ENCODE measurements at regions not wholly inside any gene's neighbourhood (a gene's known extent, or its start where the extent isn't known, plus 50 kb on each side); places are given as distances from the start of the nearest gene placed in this dataset.

GRCh38 chr1:5475572-5475971, 516.7 kb downstream of the NPHP4 start:
- DNase-seq (ENCODE audit: low spot score): no peak

GRCh38 chr1:5473268-5473667, 519.0 kb downstream of the NPHP4 start:
- no peak for DNase-seq (ENCODE audit: low spot score)

GRCh38 chr1:5466487-5466886, 525.7 kb downstream of the NPHP4 start:
- no peak for DNase-seq (ENCODE audit: low spot score)

- no peak for DNase-seq (ENCODE audit: low spot score)
Measured at GRCh38 chr1:5465281-5465711, 526.9 kb downstream of the NPHP4 start.

- no peak for DNase-seq (ENCODE audit: low spot score)
Measured at GRCh38 chr1:5464366-5464765, 527.9 kb downstream of the NPHP4 start.

- DNase-seq (ENCODE audit: low spot score): no peak
Measured at GRCh38 chr1:5460974-5461373, 531.3 kb downstream of the NPHP4 start.

- DNase-seq (ENCODE audit: low spot score): no peak
Measured at GRCh38 chr1:5459839-5460610, 532.2 kb downstream of the NPHP4 start.

GRCh38 chr1:5458248-5458647, 534.0 kb downstream of the NPHP4 start:
- no peak for DNase-seq (ENCODE audit: low spot score)

GRCh38 chr1:5456090-5456811, 536.0 kb downstream of the NPHP4 start:
- DNase-seq (ENCODE audit: low spot score): no peak

- no peak for DNase-seq (ENCODE audit: low spot score)
Measured at GRCh38 chr1:5455651-5456050, 536.6 kb downstream of the NPHP4 start.

GRCh38 chr1:5455056-5455455, 537.2 kb downstream of the NPHP4 start:
- no peak for DNase-seq (ENCODE audit: low spot score)

GRCh38 chr1:5453347-5453746, 538.9 kb downstream of the NPHP4 start:
- DNase-seq (ENCODE audit: low spot score): no peak

- DNase-seq (ENCODE audit: low spot score): no peak
Measured at GRCh38 chr1:5451671-5452070, 540.6 kb downstream of the NPHP4 start.

GRCh38 chr1:5448486-5448885, 543.7 kb downstream of the NPHP4 start:
- DNase-seq (ENCODE audit: low spot score): no peak

GRCh38 chr1:5447503-5447960, 544.7 kb downstream of the NPHP4 start:
- DNase-seq (ENCODE audit: low spot score): no peak

- DNase-seq (ENCODE audit: low spot score): no peak
Measured at GRCh38 chr1:5444396-5444795, 547.8 kb downstream of the NPHP4 start.

GRCh38 chr1:5436808-5437207, 555.4 kb downstream of the NPHP4 start:
- DNase-seq (ENCODE audit: low spot score): no peak

GRCh38 chr1:5435414-5435813, 556.8 kb downstream of the NPHP4 start:
- no peak for DNase-seq (ENCODE audit: low spot score)

GRCh38 chr1:5432436-5432835, 559.8 kb downstream of the NPHP4 start:
- DNase-seq (ENCODE audit: low spot score): no peak

- no peak for DNase-seq (ENCODE audit: low spot score)
Measured at GRCh38 chr1:5430911-5431697, 561.1 kb downstream of the NPHP4 start.

GRCh38 chr1:5430136-5430535, 562.1 kb downstream of the NPHP4 start:
- no peak for DNase-seq (ENCODE audit: low spot score)

- no peak for DNase-seq (ENCODE audit: low spot score)
Measured at GRCh38 chr1:5428351-5428750, 563.9 kb downstream of the NPHP4 start.
